ENCODE measurements at regions not wholly inside any gene's neighbourhood (a gene's known extent, or its start where the extent isn't known, plus 50 kb on each side); places are given as distances from the start of the nearest gene placed in this dataset.

DNA sequence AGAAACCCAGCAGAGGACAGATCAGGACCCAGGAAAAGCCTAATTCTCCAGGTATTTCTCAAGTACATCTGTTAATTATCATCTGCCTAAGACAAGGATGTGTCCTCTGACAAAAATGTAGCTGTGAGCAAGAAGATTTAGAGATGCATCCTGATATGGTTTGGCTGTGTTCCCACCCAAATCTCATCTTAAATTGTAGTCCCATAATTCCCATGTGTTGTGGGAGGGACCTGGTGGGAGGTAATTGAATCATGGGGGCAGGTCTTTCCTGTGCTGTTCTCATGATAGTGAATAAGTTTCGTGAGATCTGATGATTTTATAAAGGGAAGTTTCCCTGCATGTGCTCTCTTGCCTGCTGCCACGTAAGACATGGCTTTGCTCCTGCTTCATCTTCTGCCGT, 381.8 kb downstream of the BUD13 start:
- no peak for TF ChIP-seq CTCF (IDR thresholded peaks at IDR 0.05)
- intact Hi-C loops (cut with DNase I) = no loop called here
- Histone ChIP-seq H3K36me3 (no peaks in the 10 kb centered on the region), H3K4me1 (no peaks in the 10 kb centered on the region), H3K27ac (no peak overlapping the region), H3K27me3 (no peaks in the 10 kb centered on the region), H3K9me3 (peaks cover 0 to 6% of the 10 kb centered on the region in 2 donors), H3K4me3 (no peak overlapping the region)
- no peak for DNase-seq (ENCODE audit: low spot score in 2 of 2)

- no peak for DNase-seq (ENCODE audit: low spot score in 2 of 2)
- Histone ChIP-seq H3K4me3 (no peak overlapping the region), H3K36me3 (no peaks in the 10 kb centered on the region), H3K9me3 (peaks cover 0 to 1% of the 10 kb centered on the region in 2 donors), H3K27me3 (no peaks in the 10 kb centered on the region), H3K4me1 (no peaks in the 10 kb centered on the region), H3K27ac (no peak overlapping the region)
- intact Hi-C loops (cut with DNase I) = no loop called here
- no peak for TF ChIP-seq CTCF (IDR thresholded peaks at IDR 0.05)
Observed at GRCh38 chr11:116388146-116388545, 384.6 kb downstream of the BUD13 start.

DNA sequence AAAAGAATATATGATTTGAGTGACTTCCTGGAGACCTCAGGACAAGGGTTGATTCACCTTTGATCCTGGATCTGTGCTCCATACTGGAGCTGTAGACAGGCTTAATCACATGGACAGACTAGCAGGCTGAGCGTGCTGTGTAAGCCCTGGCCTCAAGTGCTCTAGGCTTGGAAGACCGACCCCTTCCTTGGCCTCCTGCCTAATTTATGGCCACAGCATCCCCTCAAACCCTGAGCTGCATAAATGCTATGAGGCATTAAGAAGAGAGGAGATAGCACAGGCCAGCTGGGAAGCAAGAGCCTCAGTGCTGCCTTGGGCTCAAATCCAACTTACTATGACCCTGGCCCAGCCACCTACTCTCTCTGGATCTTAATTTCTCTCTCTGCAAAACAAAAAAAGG, 385.1 kb downstream of the BUD13 start:
- H3K4me1 ChIP-seq = no peaks in the 10 kb centered on the region
- H3K36me3 ChIP-seq = no peaks in the 10 kb centered on the region
- no peak overlapping the region for H3K4me3 ChIP-seq
- no peak overlapping the region for H3K27ac ChIP-seq
- no peak for TF ChIP-seq CTCF (IDR thresholded peaks at IDR 0.05)
- no peaks in the 10 kb centered on the region for H3K27me3 ChIP-seq
- intact Hi-C loops (cut with DNase I) = no loop called here
- no peaks in the 10 kb centered on the region for H3K9me3 ChIP-seq
- DNase-seq (ENCODE audit: low spot score in 2 of 2) = no peak

DNA sequence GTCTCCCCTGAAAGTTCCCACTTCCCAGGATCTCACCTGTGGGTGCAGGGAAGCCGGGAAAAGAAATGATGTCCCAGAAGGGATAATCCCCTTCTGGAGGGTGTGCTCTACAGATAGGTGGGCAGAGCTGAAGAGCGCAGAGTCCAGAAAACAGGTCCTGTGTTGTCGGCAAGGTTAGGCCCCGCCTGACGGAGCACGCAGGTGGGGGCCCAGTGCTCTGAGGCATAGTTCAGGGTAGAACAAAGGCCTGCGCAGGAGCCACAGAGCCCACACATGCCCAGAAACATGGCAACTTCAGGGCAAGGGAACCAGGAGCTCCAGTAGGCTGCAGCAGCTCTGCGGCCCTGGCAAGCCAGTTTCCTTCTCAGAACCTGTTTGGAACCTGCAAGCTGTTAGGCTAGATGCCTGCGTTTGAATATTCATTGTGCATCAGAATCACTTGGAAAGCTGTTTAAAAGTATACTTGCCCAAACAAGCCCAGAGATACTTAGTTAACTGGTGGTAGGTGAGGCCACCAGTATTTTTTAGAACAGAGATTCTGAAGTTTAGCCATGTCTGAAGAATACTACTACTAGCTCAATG, 386.6 kb downstream of the BUD13 start:
- no peak for TF ChIP-seq CTCF (IDR thresholded peaks at IDR 0.05)
- no peak overlapping the region for H3K4me3 ChIP-seq
- H3K27me3 ChIP-seq = no peaks in the 10 kb centered on the region
- no peaks in the 10 kb centered on the region for H3K9me3 ChIP-seq
- no peaks in the 10 kb centered on the region for H3K4me1 ChIP-seq
- H3K27ac ChIP-seq = no peak overlapping the region
- intact Hi-C loops (cut with DNase I) = no loop called here
- no peaks in the 10 kb centered on the region for H3K36me3 ChIP-seq
- DNase-seq (ENCODE audit: low spot score in 2 of 2) = no peak

DNA sequence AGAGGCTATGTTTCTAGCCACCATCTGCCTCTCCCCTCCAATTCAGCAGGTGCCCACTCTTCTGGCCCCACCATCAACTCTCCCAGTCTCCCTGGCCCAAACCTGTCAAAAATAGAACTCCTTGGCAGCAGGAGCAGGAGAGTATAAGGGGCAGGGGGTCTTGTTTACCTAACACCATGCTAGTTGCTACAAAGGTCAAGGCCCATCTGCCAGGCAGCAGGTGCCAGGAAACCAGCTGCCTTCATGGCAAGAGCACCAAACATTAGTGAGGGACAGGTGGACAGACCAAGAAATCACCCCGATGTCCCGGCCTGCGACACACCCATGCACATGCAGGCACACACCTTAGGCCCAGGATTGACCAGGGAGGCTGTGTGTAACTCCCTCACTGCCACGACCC, 387.9 kb downstream of the BUD13 start:
- no peak for TF ChIP-seq CTCF (IDR thresholded peaks at IDR 0.05)
- DNase-seq (ENCODE audit: low spot score in 2 of 2) = no peak
- H3K27me3 ChIP-seq = no peaks in the 10 kb centered on the region
- no peaks in the 10 kb centered on the region for H3K4me1 ChIP-seq
- no peak overlapping the region for H3K4me3 ChIP-seq
- no peaks in the 10 kb centered on the region for H3K9me3 ChIP-seq
- intact Hi-C loops (cut with DNase I) = no loop called here
- no peak overlapping the region for H3K27ac ChIP-seq
- H3K36me3 ChIP-seq = no peaks in the 10 kb centered on the region

DNA sequence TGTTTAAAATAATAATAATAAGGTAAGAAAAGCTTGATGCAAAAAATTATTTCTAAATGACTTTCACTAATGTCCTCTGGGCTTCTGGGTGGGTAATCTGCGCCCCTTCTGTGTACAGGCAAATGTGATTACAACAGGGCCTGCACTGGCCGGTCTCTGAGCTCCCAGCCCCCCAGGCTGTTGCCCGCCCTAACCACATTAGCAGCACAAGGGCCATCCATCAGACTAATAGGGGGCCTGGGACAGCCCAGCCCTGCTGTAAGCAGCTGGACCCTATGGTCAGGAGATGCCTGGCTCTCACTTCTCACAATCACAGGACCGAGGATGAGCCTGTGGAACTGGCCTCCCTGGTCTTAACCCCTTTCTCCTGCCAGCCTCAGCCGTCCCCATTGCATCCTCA, 388.4 kb downstream of the BUD13 start:
- H3K36me3 ChIP-seq = no peaks in the 10 kb centered on the region
- H3K4me3 ChIP-seq = no peak overlapping the region
- intact Hi-C loops (cut with DNase I) = no loop called here
- TF ChIP-seq CTCF (IDR thresholded peaks at IDR 0.05) = no peak
- H3K4me1 ChIP-seq = no peaks in the 10 kb centered on the region
- no peak overlapping the region for H3K27ac ChIP-seq
- H3K9me3 ChIP-seq = no peaks in the 10 kb centered on the region
- no peaks in the 10 kb centered on the region for H3K27me3 ChIP-seq
- DNase-seq (ENCODE audit: low spot score in 2 of 2) = no peak
